A549 (cell line): ENCODE measurements at regions not wholly inside any gene's neighbourhood (a gene's known extent, or its start where the extent isn't known, plus 50 kb on each side); places are given as distances from the start of the nearest gene placed in this dataset.

ENCODE experiments used
- BHLHE40 ChIP-seq: IDR thresholded peaks from 2 replicates; pipeline ENCODE4 v1.6.1; 2012; ENCODE audit warnings: low read depth, low read length, inconsistent platforms
- CEBPB ChIP-seq, 2 experiments: fragments of >200 bp in 1 of 2; sonication (Bioruptor Twin) in 1 of 2; formaldehyde crosslinking in 1 of 2; IDR thresholded peaks; 2 replicates each; pipeline ENCODE4 v1.6.1; 2012 to 2016
- EHMT2 ChIP-seq: fragments of 200-600 bp; sonication (generic); IDR thresholded peaks from 2 replicates; pipeline ENCODE4 v1.6.1; 2016; ENCODE audit warnings: antibody characterized with exemption, low read depth, mild to moderate bottlenecking, moderate library complexity
- ESRRA ChIP-seq: fragments of 150-350 bp; IDR thresholded peaks from 2 replicates; pipeline ENCODE4 v1.6.1; 2014; ENCODE audit warnings: mild to moderate bottlenecking, low read length, borderline replicate concordance
- FOSB ChIP-seq: fragments of 250-450 bp; sonication (Bioruptor Pico); IDR thresholded peaks from 2 replicates; pipeline ENCODE4 v1.5.0; 2020; ENCODE audit warnings: mild to moderate bottlenecking, moderate library complexity
- JUN ChIP-seq, 2 experiments: fragments of >200 bp; sonication (Bioruptor Twin); formaldehyde crosslinking; IDR thresholded peaks; 2 replicates in 1 of 2; 3 replicates in 1 of 2; pipeline ENCODE4 v1.6.1; 2016 to 2017
- MAFK ChIP-seq: fragments of 450-650 bp; IDR thresholded peaks from 2 replicates; pipeline ENCODE4 v1.6.1; 2014; ENCODE audit not compliant: partially characterized antibody
- POLR2A ChIP-seq: IDR thresholded peaks from 2 replicates; pipeline ENCODE4 v1.6.1; 2012; ENCODE audit warnings: mild to moderate bottlenecking, low read length
- POLR2AphosphoS2 ChIP-seq: conservative IDR thresholded peaks from 2 replicates; pipeline ENCODE4 v1.6.1; 2012; ENCODE audit warnings: low read length, improper control_type of control experiment, inconsistent platforms
- RFX5 ChIP-seq: fragments of 450-650 bp; IDR thresholded peaks from 2 replicates; pipeline ENCODE4 v1.7.1; 2014; ENCODE audit warnings: antibody characterized with exemption, mild to moderate bottlenecking, moderate library complexity
- SMC3 ChIP-seq: fragments of >200 bp; sonication (Bioruptor Twin); formaldehyde crosslinking; IDR thresholded peaks from 3 replicates; pipeline ENCODE4 v1.6.1; 2018; ENCODE audit warnings: inconsistent platforms
- ZSCAN20 ChIP-seq: fragments of 250-450 bp; sonication (Bioruptor Pico); IDR thresholded peaks from 2 replicates; pipeline ENCODE4 v1.8.0; 2022; ENCODE audit warnings: mild to moderate bottlenecking, moderate library complexity
- TF ChIP-seq, protein P1 (sequence below): fragments of >200 bp; sonication (Bioruptor Twin); formaldehyde crosslinking; IDR thresholded peaks from 3 replicates; pipeline ENCODE4 v1.5.1; 2016
- TF ChIP-seq, protein P2 (sequence below): IDR thresholded peaks from 2 replicates; pipeline ENCODE4 v1.6.1; 2012

DNA sequence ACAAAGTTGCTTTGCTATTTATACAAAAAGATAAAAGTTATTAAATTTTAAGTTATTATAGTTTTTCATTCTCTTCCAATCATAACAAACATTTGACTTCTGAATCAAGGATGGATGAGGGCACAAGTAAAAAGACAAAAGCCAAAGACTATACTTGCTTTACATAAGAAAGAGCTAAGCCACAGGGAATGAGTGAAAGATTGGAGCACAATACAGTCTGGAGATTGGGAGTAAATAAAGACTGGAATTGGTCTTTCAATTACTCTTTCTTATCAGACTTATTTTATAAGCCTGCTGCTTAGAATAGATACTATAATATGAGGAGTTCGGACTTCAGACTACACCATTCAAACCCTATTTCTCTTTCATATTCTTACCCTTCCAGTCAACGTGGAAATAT lies 1874.1 kb upstream of the PRR20A start:
- TF ChIP-seq RFX5 = no peak
- TF ChIP-seq POLR2A = no peak
- no peak for TF ChIP-seq MAFK
- TF ChIP-seq, protein P1, sequence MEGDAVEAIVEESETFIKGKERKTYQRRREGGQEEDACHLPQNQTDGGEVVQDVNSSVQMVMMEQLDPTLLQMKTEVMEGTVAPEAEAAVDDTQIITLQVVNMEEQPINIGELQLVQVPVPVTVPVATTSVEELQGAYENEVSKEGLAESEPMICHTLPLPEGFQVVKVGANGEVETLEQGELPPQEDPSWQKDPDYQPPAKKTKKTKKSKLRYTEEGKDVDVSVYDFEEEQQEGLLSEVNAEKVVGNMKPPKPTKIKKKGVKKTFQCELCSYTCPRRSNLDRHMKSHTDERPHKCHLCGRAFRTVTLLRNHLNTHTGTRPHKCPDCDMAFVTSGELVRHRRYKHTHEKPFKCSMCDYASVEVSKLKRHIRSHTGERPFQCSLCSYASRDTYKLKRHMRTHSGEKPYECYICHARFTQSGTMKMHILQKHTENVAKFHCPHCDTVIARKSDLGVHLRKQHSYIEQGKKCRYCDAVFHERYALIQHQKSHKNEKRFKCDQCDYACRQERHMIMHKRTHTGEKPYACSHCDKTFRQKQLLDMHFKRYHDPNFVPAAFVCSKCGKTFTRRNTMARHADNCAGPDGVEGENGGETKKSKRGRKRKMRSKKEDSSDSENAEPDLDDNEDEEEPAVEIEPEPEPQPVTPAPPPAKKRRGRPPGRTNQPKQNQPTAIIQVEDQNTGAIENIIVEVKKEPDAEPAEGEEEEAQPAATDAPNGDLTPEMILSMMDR = no peak
- TF ChIP-seq ESRRA = no peak
- TF ChIP-seq, protein P2, sequence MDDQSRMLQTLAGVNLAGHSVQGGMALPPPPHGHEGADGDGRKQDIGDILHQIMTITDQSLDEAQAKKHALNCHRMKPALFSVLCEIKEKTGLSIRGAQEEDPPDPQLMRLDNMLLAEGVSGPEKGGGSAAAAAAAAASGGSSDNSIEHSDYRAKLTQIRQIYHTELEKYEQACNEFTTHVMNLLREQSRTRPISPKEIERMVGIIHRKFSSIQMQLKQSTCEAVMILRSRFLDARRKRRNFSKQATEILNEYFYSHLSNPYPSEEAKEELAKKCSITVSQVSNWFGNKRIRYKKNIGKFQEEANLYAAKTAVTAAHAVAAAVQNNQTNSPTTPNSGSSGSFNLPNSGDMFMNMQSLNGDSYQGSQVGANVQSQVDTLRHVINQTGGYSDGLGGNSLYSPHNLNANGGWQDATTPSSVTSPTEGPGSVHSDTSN = no peak
- TF ChIP-seq ZSCAN20 (CRISPR knock-in tag) = no peak
- no peak for TF ChIP-seq POLR2AphosphoS2
- TF ChIP-seq BHLHE40 = no peak
- TF ChIP-seq JUN (IDR thresholded peaks at IDR 0.05) = no peak
- TF ChIP-seq CEBPB (IDR thresholded peaks at IDR 0.05) = no peak
- no peak for TF ChIP-seq FOSB (CRISPR knock-in tag)
- TF ChIP-seq SMC3 = no peak
- TF ChIP-seq EHMT2 = no peak
